Ishikawa (cell line): ENCODE measurements at regions not wholly inside any gene's neighbourhood (a gene's known extent, or its start where the extent isn't known, plus 50 kb on each side); places are given as distances from the start of the nearest gene placed in this dataset.

ENCODE experiments used
- CEBPB ChIP-seq: IDR thresholded peaks from 2 replicates; pipeline ENCODE4 v1.6.1; 2012
- CREB1 ChIP-seq: IDR thresholded peaks from 2 replicates; pipeline ENCODE4 v1.6.1; 2012; ENCODE audit warnings: low read depth
- EGR1 ChIP-seq: IDR thresholded peaks from 2 replicates; pipeline ENCODE4 v1.6.1; 2012
- EP300 ChIP-seq: IDR thresholded peaks from 2 replicates; pipeline ENCODE4 v1.6.1; 2012; ENCODE audit warnings: borderline replicate concordance
- FOXM1 ChIP-seq: IDR thresholded peaks from 2 replicates; pipeline ENCODE4 v1.6.1; 2012; ENCODE audit warnings: low read depth, borderline replicate concordance
- NFIC ChIP-seq: IDR thresholded peaks from 2 replicates; pipeline ENCODE4 v1.6.1; 2012
- RAD21 ChIP-seq: IDR thresholded peaks from 2 replicates; pipeline ENCODE4 v1.6.1; 2012; ENCODE audit warnings: low read depth
- TAF1 ChIP-seq: IDR thresholded peaks from 2 replicates; pipeline ENCODE4 v1.6.1; 2012; ENCODE audit warnings: low read depth, mild to moderate bottlenecking
- TCF12 ChIP-seq: IDR thresholded peaks from 2 replicates; pipeline ENCODE4 v1.6.1; 2012; ENCODE audit warnings: low read depth
- TEAD4 ChIP-seq: IDR thresholded peaks from 2 replicates; pipeline ENCODE4 v1.6.1; 2012
- YY1 ChIP-seq: IDR thresholded peaks from 2 replicates; pipeline ENCODE4 v1.6.1; 2012; ENCODE audit warnings: low read depth
- ZBTB7A ChIP-seq: IDR thresholded peaks from 2 replicates; pipeline ENCODE4 v1.6.1; 2012; ENCODE audit warnings: low read depth
- TF ChIP-seq, protein P1 (sequence below): IDR thresholded peaks from 2 replicates; pipeline ENCODE4 v1.6.1; 2012; ENCODE audit warnings: low read depth, mild to moderate bottlenecking
- TF ChIP-seq, protein P2 (sequence below): IDR thresholded peaks from 2 replicates; pipeline ENCODE4 v1.6.1; 2012
- TF ChIP-seq, protein P3 (sequence below): IDR thresholded peaks from 2 replicates; pipeline ENCODE4 v1.6.1; 2012

DNA sequence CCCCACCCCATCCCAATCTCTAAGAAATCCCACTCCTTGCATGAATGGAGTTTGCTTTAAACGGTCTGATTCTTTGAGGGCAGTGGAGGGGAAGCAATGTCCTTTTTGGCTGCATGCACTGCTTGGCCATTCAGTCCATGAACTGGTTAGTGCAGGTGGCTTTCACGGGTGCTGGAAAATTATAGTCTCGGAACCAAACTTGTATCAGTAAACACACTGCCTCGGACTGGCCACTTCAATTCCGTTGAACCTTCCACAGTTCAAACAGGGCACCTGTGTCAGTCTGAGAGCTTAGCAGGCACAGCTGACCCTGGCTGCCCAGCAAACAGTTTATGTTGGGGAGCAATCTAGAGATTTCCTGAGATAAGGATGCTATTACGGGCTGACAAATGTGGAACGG lies 255.6 kb downstream of the DHX15 start:
- no peak for TF ChIP-seq YY1
- no peak for TF ChIP-seq FOXM1
- no peak for TF ChIP-seq TCF12
- no peak for TF ChIP-seq TEAD4
- no peak for TF ChIP-seq EP300
- no peak for TF ChIP-seq NFIC
- no peak for TF ChIP-seq RAD21

DNA sequence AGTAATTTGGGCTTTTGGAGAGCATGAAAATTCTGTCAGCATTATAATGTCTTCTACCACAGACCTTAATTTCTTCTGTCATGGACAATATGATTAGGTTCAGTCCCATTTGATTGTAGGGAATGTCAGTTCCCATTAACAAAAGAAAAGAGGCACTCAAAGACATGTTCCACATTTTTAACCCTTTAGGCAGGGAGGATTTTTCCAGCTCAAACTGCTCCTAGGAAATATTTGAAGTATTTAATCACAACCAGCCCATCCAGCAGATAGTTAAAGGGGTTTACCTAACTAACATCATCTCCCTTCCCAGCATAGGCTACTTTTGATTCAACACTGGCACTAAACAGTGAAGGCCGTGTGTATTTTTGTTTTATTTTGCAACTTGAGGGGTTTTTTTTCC lies 256.0 kb downstream of the DHX15 start:
- TF ChIP-seq YY1 (no peak), TAF1 (no peak), NFIC (no peak), CEBPB (no peak), TCF12 (no peak), EGR1 (no peak), CREB1 (no peak), ZBTB7A (no peak), FOXM1 (no peak), TEAD4 (no peak), RAD21 (no peak), EP300 (no peak)
- TF ChIP-seq, protein P1, sequence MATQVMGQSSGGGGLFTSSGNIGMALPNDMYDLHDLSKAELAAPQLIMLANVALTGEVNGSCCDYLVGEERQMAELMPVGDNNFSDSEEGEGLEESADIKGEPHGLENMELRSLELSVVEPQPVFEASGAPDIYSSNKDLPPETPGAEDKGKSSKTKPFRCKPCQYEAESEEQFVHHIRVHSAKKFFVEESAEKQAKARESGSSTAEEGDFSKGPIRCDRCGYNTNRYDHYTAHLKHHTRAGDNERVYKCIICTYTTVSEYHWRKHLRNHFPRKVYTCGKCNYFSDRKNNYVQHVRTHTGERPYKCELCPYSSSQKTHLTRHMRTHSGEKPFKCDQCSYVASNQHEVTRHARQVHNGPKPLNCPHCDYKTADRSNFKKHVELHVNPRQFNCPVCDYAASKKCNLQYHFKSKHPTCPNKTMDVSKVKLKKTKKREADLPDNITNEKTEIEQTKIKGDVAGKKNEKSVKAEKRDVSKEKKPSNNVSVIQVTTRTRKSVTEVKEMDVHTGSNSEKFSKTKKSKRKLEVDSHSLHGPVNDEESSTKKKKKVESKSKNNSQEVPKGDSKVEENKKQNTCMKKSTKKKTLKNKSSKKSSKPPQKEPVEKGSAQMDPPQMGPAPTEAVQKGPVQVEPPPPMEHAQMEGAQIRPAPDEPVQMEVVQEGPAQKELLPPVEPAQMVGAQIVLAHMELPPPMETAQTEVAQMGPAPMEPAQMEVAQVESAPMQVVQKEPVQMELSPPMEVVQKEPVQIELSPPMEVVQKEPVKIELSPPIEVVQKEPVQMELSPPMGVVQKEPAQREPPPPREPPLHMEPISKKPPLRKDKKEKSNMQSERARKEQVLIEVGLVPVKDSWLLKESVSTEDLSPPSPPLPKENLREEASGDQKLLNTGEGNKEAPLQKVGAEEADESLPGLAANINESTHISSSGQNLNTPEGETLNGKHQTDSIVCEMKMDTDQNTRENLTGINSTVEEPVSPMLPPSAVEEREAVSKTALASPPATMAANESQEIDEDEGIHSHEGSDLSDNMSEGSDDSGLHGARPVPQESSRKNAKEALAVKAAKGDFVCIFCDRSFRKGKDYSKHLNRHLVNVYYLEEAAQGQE: no peak
- TF ChIP-seq, protein P2, sequence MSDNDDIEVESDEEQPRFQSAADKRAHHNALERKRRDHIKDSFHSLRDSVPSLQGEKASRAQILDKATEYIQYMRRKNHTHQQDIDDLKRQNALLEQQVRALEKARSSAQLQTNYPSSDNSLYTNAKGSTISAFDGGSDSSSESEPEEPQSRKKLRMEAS: no peak
- TF ChIP-seq, protein P3, sequence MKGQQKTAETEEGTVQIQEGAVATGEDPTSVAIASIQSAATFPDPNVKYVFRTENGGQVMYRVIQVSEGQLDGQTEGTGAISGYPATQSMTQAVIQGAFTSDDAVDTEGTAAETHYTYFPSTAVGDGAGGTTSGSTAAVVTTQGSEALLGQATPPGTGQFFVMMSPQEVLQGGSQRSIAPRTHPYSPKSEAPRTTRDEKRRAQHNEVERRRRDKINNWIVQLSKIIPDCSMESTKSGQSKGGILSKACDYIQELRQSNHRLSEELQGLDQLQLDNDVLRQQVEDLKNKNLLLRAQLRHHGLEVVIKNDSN: no peak

DNA sequence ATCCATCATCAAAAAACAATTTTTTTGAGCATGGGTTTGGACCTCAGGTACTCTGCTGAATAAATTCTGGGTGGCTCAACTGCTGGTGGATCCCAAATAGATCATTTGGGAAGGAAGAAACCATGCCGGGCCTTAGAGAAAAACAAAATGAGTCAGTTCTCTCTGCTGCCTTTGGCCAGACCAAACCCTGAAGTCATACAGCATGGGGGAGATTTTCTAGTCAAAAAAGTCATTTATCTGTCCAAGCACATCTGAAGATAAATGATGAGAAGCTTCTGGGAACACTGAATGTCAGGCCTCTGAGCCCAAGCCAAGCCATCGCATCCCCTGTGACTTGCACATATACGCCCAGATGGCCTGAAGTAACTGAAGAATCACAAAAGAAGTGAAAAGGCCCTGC lies 261.4 kb downstream of the DHX15 start:
- TF ChIP-seq NFIC: no peak
- no peak for TF ChIP-seq YY1
- TF ChIP-seq RAD21: no peak
- TF ChIP-seq EGR1: no peak
- TF ChIP-seq TCF12: no peak
- no peak for TF ChIP-seq EP300
- TF ChIP-seq, protein P3: no peak
- TF ChIP-seq, protein P1: no peak
- TF ChIP-seq ZBTB7A: no peak
- no peak for TF ChIP-seq TEAD4
- no peak for TF ChIP-seq CEBPB
- TF ChIP-seq, protein P2: no peak
- TF ChIP-seq CREB1: no peak
- no peak for TF ChIP-seq FOXM1

DNA sequence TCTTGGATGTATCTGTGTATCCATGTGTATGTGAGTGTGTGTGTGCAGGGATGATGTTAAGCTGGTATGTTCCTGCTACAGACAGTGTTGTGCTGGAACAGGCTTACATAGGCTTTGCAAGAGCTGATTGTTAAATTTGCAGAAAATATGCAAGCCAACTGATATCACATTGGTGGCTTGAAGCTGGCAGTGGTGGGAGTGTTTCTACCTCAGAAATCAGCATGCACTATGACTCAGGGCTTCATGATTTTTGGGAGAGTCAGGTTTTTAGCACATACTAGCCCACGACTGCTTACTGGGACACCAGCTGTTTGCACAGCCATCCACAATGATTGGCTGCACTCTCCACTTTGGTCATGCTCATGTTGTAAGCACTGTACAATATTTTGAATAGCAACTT lies 261.8 kb downstream of the DHX15 start:
- no peak for TF ChIP-seq ZBTB7A
- TF ChIP-seq FOXM1: no peak

DNA sequence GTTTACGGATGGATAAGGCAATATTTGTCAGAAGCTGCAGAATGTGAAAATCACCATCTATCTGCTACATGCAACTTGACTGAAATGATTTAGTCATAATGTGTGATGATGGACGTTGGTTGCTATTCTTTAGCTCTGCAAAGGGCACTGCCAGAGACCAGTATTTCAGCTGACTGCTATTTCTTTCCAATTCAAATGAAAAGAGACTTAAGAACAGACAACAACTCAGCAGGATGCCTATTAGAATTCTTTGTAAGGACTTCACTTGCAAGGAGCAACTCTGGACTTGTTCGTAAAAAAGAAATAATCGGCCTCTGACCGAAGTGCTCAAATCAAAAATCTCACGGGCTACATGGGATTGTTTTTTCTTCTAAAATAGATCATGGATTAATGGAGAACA lies 262.7 kb downstream of the DHX15 start:
- TF ChIP-seq NFIC (no peak), CEBPB (no peak), EGR1 (no peak), CREB1 (no peak), TAF1 (no peak)
- TF ChIP-seq, protein P2: no peak

DNA sequence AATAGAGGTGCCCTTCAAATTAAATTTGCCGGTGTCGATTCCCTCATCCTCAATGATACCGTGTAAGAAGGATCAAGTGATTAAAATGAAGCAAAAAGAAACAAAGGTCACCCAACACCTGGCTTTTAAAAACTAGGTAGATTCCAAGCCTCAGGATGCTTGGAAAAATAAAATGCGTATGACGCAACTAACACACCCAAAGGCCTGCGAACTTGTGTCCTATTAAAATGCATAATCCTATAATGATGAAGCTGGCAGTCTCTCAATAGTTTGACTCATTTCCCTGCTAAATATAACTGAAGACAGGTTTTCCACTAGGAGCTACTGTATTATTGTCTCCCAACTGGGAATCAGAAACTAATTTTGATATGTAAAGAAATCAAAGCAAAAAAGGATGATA lies 263.2 kb downstream of the DHX15 start:
- TF ChIP-seq EP300 (no peak), CREB1 (no peak), RAD21 (no peak), TCF12 (no peak), EGR1 (no peak), FOXM1 (no peak), CEBPB (no peak)
- TF ChIP-seq, protein P3: no peak
- TF ChIP-seq, protein P2: no peak
- TF ChIP-seq, protein P1: no peak
